SH-SY5Y (cell line): ENCODE measurements at regions not wholly inside any gene's neighbourhood (a gene's known extent, or its start where the extent isn't known, plus 50 kb on each side); places are given as distances from the start of the nearest gene placed in this dataset.

Experiments
- GATA2 ChIP-seq: IDR thresholded peaks from 2 replicates; pipeline ENCODE4 v1.6.1; 2011; ENCODE audit warnings: mild to moderate bottlenecking, low read depth, low read length
- GATA3 ChIP-seq: IDR thresholded peaks from 2 replicates; pipeline ENCODE4 v1.6.1; 2011; ENCODE audit warnings: low read depth, mild to moderate bottlenecking, low read length, moderate library complexity

- no peak for TF ChIP-seq GATA2
- TF ChIP-seq GATA3 = no peak
These were observed 747.5 kb upstream of the RAB6C start for GRCh38 chr2:129231924-129232323.
